HG02798 (cell line): ENCODE measurements at regions not wholly inside any gene's neighbourhood (a gene's known extent, or its start where the extent isn't known, plus 50 kb on each side); places are given as distances from the start of the nearest gene placed in this dataset.
"Not testable (repeated sequence)": the region's sequence is repeated elsewhere in the genome, so short reads cannot be mapped to it uniquely, and the experiment has no call there.

Experiments
- ATAC-seq: cut with Tn5 transposase; IDR thresholded peaks from one replicate; pipeline ENCODE4 v1.9.1; 2021; ENCODE audit warnings: mild to moderate bottlenecking; ENCODE audit not compliant: unreplicated experiment, poor library complexity

DNA sequence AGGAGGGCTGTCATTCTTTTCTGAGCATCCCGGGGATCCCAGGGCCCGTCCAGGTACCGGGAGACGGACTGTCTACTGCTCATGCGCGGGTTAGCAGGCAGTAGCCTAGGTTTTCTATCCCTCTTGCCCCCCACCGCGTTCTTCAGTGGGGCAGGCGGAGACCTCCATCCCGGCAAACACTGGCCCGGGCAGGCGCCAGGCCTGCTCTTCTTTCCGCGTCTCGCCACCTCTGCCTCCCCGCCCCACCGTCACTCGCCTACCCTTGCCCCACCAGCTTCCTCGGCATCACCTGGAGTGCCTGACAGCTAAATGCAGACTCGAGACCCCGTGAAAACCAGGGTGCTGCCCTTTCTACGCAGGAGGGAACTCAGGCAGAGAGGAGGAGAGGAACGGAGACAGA lies 1937.7 kb upstream of the DEFB115 start:
- ATAC-seq, result no peak

DNA sequence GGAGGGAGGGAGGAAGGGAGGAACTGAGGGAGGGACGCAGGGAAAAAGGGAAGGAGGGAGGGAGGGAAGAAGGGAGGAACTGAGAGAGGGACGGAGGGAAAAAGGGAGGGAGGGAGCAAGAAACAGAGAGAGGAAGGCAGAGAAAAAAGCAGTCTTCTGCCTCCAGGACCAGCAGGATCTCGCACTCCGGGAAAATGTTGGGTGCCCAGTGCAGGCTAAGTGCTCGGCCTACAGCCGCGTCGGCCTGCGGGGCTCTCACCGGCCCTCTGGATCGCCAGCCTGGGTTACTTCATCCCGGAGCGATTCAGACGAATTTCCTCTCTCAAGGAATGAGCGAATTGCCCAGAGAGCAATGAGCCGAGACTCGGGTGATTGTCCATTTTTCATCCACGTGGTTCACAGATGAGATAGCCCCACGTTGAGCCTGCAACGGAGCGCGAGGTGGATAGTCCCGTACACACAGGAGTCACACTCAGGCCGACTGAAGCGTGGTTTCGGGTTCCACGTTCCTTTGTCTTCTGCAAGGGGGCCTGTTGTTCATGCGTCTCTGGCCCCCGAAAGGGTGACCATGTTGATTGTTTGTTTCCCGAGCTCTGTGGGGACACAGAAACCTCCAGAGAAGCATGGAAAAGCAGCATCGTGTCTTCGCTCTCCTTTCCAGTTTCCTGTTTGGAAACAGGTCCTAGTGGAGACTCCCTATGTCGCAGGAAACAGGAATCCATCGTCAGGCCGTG lies 1937.1 kb upstream of the DEFB115 start:
- ATAC-seq, result not testable (repeated sequence)

DNA sequence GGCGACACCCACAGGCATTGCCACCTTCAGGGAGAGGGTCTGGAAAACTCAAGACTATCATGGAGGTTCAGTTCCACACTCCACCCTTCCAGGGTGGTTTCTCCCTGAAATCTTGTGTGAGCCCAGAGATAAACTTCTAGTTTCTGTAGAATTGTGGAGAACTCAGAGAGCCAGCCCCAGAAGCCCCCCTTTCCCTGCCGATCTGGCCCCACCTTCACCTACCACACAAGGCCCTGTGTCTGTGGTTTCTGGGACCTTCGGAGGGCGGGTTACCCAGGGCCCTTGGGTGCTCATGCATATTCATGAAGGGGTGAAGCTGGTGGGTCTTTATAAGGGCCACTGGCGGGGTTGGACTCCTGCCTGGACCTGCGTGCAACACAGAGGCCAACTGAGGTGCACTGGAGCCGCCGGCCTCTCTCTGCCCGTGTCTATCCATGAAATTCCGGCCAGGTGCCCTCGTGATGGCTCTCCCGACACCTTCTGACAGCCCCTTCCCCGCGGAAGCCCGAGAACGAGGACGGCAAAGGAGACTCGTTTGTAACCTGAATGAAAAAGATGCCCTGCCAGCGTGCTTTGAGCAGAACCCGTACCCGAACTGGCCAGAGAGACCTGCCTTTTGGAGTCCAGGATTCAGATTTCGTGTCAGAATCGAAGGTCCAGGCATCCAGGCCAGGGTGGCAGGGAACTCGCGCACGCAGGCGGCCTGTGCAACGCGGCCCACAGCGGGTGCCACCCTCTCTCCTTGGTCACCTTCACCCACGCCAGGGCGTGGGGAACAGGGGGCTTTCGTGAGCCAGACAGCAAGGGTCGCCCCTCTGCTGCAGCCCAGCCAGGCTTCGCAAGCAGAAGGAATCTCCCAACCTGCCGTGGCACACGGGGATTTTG lies 1933.6 kb upstream of the DEFB115 start:
- not testable (repeated sequence) for ATAC-seq

DNA sequence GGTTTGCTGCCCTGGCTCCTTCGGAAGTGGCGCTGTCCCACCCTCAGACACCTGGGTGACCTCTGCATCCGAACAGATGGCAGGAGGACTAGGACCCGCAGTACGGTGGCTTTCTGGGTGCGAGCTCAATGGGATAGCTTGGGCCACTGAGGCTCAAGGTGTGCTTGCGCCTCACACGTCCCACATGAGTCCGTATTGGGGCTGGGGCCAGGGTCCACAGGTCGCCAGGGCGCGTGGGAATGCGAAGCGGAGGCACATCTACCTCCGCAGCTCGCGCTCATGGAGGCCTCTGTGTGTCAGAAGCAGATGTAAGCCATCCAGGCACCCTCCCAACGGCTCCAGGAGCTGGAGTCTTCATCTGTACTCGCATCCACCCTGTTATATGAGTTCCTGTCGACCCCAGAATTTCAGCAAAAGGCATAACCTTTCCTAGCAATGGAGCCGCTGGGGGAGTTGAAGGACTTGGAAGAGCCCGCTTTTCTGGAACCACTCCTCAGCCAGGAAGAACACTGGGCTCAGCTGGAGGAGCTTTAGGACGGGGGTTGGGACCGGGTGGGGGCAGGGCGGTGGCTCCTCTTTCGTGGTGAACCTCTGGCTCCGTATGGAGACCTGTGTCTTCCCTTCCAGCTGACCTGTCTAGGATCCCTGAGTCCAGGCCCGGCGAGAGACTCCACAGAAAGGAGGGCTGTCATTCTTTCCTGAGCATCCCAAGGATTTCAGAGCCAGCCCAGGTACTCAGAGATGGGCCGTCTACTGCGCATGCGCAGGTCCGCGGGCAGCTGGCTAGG lies 1932.8 kb upstream of the DEFB115 start:
- ATAC-seq, result not testable (repeated sequence)

DNA sequence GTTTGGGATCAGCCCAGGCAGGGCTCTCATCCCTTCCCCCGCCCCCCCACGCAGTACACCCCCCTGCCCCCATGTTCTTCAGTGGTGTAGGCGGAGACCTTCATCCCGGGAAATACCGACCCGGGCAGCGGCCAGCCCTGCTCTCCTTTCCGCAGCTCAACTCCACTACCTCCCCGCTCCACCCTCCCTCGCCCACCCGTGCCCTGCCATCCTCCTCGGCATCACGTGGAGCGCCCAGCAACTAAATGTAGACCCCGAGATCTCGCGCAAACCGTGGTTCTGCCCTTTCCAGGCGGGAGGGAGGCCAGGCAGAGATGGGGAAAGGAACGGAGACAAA lies 1932.2 kb upstream of the DEFB115 start:
- no peak for ATAC-seq

DNA sequence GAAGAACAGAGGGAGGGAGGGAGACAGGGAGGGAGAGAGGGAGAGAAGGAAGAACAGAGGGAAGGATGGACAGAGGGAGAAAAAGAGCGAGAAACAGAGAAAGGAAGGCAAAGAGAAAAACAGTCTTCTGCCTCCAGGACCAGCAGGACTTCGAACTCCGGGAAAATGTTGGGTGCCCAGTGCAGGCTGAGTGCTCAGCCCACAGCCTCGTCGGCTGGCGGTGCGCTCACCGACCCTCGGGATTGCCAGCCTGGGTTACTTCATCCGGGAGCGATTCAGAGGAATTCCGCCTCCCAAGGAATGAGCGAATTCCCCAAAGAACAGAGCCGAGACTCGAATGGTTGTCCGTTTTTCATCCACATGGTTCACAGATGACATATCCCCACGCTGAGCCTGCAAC lies 1931.7 kb upstream of the DEFB115 start:
- not testable (repeated sequence) for ATAC-seq

DNA sequence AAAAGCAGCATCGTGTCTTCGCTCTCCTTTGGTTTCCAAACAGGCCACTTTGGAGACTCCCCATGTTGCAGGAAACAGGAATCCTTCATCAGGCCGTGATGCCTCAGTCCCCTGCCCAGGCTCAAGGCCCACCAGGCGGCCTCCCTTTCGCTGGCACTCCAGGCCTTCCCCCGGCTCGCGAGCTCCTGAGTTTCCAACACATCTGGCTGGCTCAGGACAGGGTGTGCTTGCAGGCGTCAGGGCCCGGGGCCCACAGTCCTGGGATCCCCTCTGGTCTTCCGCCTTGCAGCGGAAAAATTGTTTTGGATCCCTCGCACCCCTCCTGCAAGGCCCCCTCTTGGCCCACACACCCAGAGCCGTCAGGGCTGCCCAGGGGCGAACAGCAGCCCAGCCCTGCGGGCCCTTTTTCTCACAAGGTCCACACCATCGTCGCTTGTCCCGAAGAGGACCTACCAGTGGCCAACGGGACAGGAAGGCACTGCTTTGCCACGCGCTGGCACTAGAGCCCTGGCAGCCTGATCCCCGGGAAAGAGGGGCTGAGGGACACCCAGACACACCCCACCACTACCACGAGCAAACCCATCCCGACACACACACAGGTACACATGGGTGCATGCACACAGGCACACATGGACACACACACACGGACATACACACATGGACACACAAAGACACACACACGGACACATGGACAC lies 1930.9 kb upstream of the DEFB115 start:
- no peak for ATAC-seq

DNA sequence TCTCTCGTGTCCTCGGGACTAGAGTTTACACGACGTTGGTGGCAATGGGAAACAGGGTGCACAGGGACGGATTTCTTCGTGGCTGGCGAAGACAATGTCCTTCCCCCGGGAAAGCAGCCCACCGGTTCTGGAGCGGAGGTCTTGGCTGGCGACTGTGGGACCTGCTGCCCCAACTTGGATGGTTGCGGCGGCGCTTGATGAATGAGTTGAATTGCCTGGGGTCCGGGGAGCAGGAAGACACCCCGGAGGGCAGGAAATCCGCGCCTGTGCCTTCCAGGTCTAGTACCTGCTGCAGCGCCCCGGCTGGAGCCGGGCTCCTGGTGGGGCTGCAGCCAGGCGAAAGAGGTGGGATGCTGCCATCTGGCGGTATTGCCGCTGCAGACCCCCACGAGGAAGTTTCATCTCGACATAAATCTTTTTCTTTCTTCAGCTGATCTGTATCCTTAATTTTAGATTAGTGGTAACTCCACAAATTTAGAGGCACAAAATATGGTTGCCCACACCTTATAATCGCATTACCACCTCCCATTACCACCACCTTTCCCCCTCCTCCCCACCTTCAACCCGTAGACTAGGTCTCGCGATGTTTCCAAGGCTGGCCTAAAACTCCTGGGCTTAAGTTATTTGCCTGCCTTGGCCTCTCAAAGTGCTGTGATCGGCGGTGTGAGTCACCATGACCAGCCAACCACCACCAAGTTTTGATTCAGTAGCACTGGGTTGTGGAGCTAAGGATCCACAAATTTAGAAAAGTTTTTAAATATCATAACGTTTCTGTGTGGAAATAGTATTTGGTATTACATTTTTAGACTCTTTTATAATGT lies 1929.7 kb upstream of the DEFB115 start:
- ATAC-seq, result not testable (repeated sequence)

DNA sequence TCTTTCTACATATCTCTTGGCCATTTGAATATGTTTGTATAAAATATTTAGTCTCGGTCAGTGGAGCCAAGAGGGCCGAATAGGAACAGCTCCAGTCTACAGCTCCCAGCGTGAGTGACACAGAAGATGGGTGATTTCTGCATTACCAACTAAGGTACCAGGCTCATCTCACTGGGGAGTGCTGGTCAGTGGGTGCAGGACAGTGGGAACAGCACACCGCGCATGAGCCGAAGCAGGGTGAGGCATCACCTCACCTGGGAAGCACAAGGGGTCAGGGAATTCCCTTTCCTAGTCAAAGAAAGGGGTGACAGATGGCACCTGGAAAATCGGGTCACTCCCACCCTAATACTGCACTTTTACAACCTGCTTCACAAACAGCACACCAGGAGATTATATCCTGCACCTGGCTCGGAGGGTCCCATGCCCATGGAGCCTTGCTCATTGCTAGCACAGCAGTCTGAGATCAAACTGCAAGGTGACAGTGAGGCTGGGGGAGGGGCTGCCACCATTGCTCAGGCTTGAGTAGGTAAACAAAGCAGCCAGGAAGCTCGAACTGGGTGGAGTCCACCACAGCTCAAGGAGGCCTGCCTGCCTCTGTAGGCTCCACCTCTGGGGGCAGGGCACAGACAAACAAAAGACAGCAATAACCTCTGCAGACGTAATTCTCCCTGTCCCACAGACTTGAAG lies 1926.9 kb upstream of the DEFB115 start:
- ATAC-seq, result not testable (repeated sequence)

DNA sequence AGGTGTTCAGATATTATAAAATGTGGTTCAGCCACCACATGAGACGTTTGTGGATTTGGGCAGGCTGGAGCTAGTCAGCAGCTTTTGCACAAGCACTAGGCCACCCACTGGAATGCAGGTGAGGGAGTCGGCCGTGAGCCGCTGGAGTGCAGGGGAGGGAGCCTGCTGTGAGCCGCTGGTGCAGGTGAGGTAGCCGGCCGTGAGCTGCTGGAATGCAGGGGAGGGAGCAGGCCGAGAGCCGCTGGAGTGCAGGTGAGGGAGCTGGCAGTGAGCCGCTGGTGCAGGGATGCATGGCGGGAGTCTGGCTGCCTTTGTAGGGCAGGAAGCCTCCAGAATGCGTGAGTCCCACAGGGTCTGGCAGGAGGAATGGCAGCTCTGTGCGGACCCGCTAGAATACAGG lies 1907.6 kb upstream of the DEFB115 start:
- no peak for ATAC-seq

DNA sequence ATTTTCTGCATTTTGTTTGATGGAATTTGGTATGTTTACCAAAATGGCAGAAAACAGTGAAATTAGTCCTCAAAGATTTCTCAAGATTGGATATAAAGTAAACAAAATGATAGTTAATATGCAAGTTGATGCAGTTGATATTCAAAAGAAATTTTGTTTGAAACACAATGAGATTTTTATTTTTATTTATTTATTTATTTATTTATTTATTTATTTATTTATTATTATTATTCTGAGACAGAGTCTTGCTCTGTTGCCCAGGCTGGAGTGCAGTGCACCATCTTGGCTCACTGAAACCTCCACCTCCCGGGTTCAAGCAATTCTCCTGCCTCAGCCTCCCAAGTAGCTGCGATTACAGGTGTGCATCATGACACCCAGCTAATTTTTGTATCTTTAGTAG lies 1881.5 kb upstream of the DEFB115 start:
- ATAC-seq, result not testable (repeated sequence)

DNA sequence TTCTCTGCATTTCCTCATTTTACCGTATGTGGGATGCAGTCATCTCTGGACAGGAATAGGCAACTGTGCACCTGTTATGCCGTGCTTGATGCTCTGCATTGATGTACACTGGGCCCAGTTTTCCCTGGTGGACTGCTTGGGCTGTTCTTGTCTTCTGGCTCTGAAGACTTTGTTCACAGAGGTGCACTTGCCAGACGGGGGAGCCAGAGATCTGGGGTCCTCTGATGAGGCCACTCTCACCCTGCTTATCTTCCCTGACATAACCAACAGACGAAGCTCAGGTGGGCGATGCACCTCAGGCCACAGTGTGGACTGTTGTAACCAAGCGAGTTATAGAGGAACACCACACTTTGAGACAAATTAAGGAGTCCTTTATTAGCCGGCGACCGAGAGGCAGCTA lies 1864.6 kb upstream of the DEFB115 start:
- ATAC-seq, result not testable (repeated sequence)

DNA sequence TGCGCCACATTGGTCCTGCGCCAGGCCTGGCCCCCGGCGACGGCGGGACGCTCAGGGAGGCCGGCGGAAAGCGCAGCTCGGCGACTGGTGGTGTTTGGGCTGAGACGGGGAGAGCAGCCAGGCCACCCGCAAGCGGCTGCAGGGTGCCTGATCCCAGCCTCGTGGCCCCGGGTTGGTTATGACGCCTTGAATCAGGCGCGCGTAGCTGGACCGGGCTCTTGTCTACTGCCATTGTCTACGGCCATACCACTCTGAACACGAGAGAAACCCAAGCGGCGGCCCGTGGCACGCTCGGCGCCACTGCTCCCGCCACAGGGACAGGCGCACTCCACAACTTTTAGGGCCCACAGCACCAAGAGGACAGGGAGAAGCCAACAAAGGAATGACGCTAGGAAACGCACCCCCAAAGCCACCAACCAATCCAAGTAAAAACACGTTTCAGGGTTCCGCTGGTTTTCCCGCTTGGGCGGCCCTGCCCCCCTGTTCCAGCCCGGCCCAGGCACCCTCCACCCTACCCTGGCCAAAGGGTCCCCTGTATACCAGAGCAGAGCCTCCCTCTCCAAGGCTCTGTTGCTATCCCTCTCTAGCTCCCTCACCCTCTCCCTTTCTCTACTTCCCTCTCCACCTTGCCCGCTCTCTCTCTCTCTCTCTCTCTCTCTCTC lies 1849.3 kb upstream of the DEFB115 start:
- no peak for ATAC-seq

DNA sequence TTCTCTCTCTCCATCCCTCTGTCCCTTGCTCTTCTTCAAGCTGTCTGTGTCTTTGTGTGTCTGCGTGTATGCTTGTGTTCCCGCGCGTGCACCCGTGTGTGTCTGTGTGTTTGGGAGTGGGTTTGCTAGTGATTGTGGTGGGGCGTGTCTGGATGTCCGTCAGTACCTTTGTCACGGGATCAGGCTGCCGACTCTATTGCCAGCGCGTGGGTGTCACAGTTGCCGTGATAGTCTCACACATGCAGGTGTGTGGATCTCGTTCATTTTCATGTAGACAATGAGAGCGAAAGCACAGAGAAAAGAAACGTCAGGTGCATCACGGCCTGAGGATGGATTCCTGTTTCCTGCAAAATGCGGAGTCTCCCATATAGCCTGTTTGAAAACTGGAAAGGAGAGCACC lies 1848.8 kb upstream of the DEFB115 start:
- ATAC-seq, result not testable (repeated sequence)

DNA sequence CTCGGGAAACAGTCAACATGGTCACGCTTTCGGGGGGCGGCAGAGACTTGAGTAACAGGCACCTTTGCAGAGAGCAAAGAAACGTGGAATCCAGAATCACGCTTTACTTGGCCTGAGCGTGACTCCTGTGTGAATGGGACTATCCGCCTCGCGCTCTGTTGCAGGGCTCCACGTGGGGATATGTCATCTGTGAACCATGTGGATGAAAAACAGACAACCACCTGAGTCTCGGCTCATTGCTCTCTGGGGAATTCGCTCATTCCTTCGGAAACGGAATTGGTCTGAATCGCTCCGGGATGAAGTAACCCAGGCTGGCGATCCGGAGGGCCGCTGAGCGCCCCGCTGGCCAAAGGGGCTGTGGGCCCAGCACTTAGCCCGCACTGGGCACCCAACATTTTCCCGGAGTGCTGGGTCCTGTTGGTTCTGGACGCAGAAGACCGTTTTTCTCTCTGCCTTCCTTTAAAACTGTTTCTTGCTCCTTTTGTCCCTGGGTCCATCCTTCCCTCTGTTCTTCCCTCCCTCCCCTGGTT lies 1848.2 kb upstream of the DEFB115 start:
- not testable (repeated sequence) for ATAC-seq

DNA sequence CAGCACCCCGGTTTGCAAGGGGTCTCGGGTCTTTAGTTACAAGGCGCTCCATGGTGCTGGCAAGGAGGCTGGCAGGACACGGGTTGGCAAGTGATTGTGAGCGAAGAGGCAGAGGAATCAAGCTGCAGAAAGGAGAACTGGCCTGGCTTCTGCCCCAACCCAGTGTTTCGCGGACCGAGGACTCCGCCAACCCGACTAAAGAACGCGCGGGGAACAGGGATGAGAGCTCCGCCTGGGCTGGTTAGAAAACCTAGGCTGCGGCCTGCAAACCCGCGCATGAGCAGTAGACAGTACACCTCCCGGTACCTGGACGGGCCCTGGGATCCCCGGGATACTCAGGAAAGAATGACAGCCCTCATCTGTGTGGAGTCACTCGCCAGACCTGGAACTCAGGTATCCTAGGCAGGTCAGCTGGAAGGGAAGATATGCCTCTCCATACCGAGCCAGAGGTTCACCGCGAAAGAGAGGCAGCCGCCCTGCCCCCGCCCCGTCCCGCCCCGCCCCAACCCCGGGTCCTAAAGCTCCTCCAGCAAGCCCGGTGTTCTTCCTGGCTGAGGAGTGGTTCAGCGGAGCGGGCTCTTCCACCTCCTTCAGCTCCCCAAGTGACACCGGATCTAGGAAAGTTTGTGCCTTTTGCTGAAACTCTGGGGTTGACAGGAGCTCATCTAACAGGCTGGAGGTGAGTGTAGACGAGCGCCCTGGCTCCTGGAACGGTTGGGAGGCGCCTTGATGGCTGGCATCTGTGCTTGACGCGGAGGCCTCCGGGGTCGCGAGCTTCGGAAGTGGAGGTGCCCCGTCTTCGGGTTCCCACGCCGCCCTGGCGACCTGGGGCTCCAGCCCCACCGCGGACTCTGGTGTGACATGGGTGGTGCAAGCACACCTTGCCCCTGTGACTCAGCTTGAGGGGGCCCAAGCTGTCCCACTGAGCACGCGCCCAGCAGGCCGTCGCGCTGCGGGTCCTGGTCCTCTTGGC lies 1847.3 kb upstream of the DEFB115 start:
- ATAC-seq, result no peak
